ENCODE measurements at regions not wholly inside any gene's neighbourhood (a gene's known extent, or its start where the extent isn't known, plus 50 kb on each side); places are given as distances from the start of the nearest gene placed in this dataset.

DNA sequence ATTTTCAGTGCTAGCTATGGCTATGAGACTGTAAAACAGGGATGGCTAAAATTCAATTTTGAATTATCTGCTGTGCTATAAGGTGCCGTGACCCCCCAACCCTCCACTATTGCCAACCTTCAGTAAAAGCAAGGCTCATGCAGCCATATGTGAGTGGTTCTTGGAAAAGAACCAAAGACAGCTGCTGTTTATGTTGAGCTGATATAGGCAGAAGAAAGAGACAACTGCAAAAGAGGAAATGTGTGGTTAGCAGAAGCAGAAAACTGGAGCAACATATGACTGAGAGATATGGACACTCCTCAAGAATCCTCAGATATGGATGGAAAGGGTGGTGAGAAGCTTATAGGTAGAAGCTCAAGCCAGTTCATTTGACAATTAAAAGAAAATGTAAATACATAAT is 200.3 kb downstream of the TLE1 start:
- no peak for DNase-seq (ENCODE audit: low read depth)

DNA sequence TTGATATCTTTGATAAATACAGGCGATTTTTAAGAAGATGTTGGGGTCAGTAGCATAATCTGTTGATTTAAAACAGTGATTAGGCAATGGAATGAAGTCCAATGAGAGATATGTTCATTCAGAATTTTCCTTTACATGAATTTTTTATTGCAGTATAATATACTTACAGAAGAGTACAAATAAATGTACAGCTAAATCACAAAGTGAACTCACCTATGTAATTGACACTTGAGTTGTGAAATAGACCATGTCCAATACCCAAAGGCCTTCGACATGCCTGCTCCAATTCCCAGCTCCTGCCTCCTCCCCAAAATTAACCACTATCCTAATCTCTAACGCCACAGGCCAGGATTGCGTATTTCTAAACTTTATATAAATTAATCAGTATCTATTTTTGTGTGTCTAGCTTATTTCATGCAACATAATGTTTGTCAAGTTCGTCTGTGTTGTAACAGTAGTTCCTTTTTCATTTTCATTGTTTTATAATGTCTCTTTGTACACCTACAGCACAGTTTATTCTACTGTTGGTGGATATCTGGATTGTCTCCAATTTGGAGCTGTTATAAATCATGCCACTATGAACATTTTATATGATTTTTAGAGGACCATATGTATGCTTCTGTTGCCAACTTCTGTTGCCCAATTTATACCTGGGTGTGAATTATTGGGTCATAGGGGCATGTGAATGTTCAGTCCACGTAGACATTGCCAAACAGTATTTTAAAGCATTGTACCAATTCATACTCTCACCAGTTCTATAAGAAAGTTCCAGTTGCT is 208.3 kb downstream of the TLE1 start:
- DNase-seq (ENCODE audit: low read depth) = no peak

DNA sequence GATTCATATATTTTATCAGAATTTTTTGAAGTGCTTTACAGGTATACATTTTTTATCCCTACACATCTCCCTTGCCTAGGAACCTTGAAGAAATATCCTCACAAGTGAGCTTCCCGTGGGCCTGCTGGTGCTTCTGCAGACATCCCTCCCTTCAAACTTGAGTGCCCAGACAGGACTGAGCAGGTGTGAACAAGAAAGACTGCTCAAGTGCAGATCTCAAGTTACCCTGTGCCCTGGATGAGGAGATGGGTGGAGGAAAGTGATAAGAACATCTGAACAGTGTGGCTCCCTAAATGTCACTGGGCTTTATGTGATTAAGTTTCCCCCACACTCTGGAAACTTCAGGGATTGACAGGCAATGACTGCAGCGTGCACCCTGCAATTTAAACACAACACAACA is 209.8 kb downstream of the TLE1 start:
- DNase-seq (ENCODE audit: low read depth) = no peak

DNA sequence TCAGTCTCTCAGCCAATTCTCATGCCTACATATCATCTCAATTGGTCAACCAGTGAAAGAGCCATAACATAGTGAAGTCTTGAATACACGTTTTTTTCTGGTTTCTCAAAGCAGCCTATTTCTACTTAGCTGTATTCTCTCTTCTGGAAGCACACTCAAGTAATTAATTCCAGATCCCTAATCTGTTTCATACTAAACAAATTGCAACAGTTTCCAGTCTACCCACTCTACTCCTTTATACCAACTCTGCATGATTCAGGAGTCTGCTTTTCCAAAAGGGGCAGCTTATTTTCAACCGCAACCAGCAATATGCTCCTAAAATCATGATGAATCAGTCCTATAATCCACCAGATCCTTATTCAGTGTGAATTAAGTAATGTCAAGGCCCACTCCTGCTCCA is 211.7 kb downstream of the TLE1 start:
- DNase-seq (ENCODE audit: low read depth) = no peak

DNA sequence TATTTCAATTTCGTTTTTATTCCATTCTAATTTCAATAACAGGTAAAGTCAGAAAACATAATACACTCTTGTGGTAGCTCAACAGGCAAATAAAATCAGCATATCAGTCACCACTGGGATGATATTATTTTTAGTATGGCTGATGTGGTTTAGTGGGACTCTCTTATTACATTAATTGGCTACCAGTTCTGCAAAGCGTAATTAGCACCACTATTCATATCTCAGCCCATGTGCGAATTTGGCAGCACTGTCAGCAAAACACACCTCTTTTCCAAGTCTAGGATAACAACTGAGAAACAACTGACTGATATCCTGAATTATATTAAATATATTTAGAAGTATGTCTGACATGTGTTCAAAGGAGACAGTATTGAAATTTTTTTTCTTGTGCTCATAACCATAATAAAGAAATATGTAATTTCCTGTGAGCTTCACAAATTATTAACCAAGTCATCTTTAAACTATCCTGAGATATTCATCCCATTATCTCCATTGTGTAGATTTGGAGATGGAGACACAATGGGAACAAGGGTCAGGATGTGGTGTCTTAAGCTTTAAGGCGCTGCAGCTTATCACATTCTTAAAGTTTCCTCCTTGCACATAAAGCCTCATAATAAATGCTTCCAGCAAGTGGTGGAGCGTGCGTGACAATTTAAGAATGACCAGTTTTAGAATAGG is 212.4 kb downstream of the TLE1 start:
- no peak for DNase-seq (ENCODE audit: low read depth)

DNA sequence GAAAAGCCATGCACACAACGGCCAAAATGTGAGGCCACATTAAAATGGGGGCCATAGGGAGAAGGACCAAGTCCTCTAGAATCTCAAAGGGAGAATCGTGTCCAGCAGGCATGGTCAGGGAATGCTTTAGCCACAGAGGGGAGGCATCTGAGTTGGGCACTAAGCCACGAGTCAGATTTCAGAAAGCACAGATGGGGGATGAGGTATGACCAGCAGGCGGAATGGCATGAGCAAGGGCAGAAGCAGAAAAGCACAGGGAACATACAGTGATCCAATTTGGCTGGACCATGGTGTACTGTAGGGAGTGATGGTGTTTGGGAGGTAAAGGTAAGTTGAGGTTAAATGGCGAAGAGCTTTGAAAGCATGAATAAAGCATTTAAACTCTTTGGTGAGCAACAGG is 214.6 kb downstream of the TLE1 start:
- DNase-seq (ENCODE audit: low read depth) = no peak

DNA sequence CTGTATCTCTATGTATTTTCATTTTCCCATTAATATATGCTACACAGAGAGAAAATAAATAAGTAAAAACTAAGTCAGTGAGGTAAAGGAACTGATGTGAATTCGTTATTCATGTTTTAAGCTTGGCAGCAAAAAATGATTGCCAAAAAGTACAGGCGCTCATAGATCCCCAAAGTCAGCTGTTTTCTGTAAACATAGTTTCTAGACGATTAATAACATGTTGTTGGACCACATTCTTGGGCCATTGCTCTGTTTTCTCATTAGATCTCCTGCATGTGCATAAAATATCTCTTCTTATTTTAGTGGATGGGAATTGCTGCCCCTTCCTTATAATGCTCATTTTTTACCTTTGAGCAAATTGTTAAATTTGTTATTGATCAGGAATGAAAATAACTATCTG is 215.2 kb downstream of the TLE1 start:
- DNase-seq (ENCODE audit: low read depth) = no peak

DNA sequence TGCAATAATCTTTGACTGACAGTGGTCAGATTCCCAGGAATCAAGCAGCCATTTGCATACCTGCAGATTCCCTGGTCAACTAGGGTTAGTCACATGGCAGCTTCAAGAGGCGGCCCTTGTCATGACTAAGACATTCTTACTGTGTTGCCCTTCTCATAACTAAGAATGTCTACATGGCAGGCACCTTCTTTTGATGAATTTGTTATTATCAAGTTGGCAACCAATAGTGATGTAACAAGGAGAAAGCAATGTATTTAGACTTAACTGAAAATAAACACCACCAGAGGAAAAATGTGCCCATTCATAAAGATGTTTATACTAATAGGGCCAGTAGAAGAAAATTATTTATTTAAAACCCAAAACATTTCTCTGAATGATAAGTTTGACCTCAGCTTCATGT is 215.6 kb downstream of the TLE1 start:
- no peak for DNase-seq (ENCODE audit: low read depth)

DNA sequence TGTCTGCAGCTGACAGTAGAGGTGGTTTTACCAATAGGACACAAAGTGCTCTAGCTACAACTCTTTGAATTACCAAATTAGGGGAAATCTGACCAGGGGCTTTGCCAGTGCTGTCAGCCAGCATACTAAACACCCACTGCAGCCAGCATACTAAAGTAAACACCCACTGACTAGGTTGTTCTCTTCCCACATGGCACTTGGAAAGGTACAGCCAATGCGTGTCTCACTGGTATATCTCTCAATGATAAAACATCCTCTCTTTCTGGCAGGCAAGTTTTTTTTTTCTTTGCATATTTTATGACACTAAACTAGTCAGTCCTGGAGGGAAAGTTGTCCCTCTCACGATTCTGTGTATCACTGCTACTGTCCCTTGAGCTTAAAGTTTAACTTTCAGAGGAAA is 216.1 kb downstream of the TLE1 start:
- no peak for DNase-seq (ENCODE audit: low read depth)

DNA sequence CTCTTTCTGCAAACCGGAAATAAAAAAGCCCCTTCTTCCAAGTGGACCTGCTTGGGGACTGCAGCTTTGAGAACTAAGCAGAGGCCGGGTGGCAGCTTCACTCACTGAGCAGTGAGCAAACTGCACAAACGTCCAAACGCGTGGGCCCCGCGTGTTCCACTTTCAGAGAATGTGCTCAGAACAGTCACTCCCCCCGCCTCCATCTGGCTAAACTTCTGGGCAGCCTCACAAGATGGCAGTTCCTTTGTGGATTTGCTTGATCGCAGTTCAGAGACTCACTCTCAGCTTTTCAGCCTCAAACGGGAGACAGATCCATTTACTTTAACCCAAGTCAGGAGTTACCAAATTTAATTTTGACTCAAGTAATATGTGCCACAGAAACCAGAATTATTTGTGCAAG is 216.6 kb downstream of the TLE1 start:
- DNase-seq (ENCODE audit: low read depth) = no peak

DNA sequence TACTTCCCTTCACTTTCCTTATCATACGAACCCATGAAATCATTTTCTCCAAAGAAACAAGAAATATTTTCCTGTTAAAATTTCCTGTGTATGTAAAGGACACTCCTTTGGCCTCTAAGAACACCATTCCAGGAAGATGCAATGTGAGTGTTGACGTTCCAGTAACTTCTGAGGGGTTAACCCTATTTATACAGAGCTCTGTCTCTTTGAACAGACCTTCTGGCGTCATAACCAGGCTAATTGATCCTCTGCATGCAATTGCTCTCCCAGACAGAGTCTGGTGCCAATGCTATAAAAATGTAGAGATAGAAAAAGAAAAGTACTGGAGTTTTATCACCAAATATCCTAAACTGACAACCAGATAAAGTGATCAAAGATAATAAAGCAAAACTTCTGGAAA is 218.5 kb downstream of the TLE1 start:
- DNase-seq (ENCODE audit: low read depth) = no peak

DNA sequence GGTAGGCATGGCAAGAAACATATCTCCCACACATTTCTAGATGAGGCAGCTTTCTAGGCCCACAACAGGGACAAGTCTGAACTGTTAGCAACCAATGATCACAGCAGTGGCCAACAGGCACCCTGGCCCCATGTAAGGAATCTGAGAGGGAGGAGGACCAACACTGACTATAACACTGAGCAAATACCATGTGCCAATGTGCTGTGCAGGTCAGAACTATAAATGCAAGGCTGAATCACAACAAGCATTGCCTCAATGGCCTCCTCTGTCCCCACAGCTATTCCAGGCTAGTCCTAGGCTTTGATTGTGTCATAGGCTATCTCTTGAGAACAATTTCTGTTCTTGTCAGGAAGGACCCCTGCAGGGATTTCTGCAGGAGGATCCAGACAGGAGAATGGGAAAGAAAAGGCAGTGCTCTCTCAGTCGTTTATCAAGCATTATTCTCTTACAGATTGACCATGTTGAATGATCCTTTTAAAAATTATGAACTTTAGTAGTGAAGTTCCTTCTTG is 221.2 kb downstream of the TLE1 start:
- no peak for DNase-seq (ENCODE audit: low read depth)

DNA sequence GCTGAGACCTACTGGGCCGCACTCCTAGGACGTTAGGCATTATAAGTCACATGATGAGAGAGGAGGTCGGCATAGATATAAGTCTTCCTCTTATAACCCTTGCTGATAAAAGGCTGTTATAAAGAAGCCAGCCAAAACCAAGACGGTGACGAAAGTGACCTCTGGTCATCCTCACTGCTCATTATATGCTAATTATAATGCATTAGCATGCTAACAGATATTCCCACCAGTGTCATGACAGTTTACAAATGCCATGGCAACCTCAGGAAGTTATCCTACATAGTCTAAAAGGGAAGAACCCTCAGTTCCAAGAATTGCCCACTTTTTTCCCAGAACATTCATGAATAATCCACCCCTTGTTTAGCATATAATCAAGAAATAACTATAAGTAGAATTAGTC is 222.4 kb downstream of the TLE1 start:
- DNase-seq (ENCODE audit: low read depth) = no peak

DNA sequence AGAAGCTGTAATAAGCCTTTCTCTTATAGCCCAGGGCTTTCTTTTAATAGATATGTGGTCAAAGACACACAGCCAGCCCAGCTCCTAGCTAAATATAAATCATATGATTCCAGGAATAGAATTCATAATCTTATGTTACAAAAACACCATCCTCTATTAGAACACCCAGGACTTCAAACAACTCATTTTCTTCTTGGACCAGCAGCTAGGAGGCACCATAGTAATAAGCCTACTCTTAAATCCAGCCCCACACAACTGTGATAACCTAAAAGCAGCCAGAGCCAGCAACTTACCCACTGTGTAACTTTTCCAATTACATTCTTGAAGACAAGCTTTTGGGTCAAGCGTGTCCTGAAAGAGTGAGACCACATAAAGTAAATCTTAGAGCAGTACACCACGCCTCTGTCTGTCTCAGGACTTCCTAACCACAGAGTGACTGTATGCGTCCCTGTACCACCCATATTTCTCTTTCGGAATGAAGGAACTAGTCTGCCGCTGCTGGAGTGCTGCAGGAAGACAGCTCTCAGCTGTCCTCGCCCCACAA is 223.8 kb downstream of the TLE1 start:
- no peak for DNase-seq (ENCODE audit: low read depth)

DNA sequence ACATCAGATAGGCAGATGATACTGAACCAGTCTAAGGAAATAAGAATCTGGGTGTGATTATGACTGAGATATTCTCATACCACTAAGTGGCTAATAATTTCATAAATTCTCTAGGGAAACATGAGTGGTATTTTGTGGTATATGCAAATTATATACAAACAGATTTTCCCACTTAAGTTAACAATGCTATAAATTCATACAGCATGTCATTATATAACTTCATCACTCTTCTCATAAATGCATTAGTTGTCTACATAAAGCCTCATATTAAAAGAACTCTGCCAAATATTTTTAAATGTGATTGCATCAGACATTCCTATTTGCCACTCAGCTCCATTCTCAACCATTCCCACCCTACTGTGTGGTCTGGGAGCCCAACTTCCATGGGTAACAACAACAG is 226.5 kb downstream of the TLE1 start:
- no peak for DNase-seq (ENCODE audit: low read depth)

DNA sequence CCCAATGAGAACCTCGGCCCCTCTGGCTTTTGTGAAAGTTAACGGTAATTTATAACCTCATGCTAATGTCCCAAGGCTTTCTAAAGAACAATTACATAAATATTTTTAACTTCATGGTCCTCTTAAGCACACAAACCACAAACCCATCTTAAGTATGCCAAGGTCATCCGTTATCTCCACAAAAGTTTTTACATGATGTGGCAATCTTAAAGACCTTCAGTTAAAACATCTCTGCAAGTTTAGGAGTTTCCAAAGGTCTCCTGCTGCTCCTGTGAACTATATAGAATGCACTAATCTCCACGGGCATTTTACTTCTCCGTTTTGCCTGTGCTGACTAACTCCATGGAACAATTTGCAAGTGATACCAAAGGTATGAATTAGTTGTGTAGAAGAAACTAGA is 228.2 kb downstream of the TLE1 start:
- no peak for DNase-seq (ENCODE audit: low read depth)

DNA sequence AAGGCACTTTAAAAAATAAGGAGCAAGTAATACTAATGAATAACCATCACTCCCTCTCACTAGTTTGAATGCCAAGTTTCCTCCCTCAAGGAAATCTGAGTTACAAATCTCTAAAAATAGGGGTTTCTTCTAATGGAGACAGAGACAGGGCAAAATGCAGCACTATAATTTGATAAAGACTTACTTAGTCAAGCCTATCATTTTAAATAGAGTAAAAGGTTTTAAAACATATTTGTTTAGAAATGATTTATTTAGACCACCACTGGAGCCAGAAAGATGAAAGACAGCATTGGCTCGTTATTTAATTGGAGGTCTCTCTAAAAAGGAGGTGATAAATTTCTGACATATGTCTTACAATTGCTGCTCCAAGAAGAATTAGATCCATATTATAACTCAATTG is 228.7 kb downstream of the TLE1 start:
- DNase-seq (ENCODE audit: low read depth) = no peak

DNA sequence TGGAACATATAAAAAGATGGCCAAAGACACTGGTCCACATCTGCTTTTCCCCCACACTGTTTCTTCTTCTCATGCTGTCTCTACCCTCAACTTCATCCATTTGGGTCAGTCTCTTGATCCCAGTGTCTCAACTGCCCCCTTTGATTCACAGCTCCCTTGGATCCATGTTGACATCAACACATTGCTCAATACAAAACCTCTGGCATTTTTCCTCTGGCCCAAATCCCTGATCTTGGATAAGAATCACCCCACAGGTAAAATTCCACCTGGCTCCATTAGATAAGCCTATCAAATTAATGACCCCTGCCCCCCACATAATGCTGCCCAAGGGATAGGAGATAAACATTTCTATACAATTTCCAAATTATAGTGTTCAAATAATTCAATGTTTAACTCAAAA is 229.8 kb downstream of the TLE1 start:
- DNase-seq (ENCODE audit: low read depth) = no peak

DNA sequence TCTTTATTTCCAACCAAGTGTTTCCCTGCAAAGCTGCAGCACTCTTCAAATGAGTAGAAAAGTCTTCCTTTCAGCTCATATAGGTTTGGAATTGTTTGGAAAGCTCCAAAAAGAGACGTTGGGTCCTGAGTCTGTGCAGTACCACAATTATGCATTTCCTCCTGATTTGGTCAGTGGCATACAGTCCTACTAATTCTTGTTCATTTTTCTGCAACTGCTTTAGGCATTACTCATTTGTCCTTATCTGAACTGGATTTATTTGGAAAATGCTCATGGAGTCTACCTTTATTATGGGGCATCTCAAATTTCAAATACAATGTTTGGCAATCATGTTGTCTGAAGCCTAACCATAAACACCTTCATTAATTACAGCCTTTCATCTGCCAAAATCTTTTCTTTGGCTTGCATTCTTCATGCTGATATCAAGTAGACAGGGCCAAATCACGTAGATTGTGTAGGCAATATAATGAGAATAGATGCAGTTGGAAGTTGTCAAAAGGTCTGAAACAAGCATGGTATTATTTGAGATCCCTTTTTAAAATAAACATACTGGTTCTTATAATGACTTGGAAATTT is 232.8 kb downstream of the TLE1 start:
- no peak for DNase-seq (ENCODE audit: low read depth)

DNA sequence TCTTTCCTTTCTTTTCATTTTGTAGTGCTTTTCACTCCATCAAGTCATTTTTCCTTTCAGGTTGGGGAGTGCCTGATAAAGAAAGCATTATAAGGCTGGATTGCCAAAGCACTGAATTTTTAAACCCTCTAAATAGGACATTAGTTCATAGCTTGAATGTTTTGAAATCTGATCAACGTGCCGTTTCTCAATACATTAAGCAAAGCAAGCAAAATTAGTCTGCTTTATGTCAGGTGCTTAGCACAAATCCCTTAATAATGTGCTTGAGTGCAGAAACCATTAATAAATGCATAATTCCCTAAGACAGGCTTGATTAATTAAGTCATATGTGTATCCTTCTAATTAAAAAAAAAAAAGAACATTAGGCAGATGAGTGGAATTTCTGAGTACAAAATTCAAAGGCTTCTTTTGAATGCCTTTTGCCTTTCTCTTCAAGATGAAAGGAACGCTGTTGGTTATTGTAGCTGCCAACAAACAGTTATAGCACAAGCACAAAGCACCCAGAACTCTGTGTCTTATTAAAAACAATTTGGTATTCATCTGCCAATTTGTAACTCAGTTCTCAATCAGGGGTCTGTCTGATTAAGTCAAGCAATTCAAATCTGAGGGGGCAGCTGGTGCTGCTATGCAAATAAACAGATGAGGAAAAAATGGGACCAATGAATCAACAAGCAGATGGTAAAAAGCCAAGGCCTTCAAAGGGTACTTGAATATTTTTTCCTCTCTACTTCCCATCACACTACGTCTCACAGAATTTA is 233.7 kb downstream of the TLE1 start:
- DNase-seq (ENCODE audit: low read depth) = no peak

DNA sequence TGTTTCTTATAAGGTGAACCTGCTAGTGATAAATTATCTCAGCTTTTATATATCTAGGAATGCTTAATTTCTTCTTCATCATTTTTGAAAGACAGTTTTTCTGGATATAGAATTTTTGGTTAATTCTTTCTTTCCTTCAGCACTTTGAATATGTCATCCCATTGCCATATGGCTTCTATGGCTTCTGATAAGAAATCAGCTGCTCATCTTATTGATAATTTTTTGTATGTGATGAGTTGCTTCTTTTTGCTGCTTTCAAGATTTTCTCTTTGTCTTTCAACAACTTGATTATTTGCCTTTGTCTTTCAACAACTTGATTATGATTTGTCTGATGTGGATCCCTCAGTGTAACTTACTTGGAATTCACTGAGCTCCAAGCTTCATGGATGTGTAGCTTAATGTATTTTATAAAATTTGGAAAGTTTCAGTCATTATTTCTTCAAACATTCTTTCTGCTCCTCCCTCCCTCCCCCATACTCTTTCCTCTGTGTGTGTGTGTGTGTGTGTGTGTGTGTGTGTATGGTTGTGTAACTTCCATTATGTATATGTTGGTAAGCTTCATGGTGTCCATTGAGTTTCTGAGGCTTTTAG is 243.9 kb downstream of the TLE1 start:
- DNase-seq (ENCODE audit: low read depth) = no peak

DNA sequence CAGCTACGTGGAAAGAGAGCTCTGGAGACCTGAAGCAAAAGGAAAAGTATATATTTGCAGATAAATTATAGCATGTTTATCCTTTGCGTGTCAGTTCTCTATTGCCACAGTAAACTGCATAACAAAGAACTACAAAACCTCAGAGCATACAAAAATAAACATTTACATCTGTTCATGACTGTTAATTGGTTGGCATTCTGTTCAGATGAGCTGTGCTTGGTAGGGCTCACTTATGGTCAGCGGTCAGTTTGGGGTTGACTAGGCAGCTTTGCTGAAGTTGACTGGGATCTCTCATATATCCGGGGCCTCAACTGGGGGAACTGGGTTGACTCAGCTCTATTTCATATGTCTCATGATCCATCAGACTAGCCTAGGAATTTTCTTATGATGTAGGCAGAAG is 257.7 kb downstream of the TLE1 start:
- DNase-seq (ENCODE audit: low read depth) = no peak

All from stimulated activated CD8-positive, alpha-beta memory T cell treated with anti-CD3 and anti-CD28 coated beads, Interleukin-12 subunit alpha, Interleukin-12 subunit beta, amount 100 ng/mL, for 4 hours (primary cell).